Upper lobe of left lung (tissue), 4 donors: ENCODE measurements at regions not wholly inside any gene's neighbourhood (a gene's known extent, or its start where the extent isn't known, plus 50 kb on each side); places are given as distances from the start of the nearest gene placed in this dataset.

ENCODE experiments used
- POLR2A ChIP-seq, 4 donors: fragments of 450-650 bp; IDR thresholded peaks; one replicate each; pipeline ENCODE4 v1.5.1; 2016 to 2017; ENCODE audit warnings: antibody characterized with exemption in 4 of 4, mild to moderate bottlenecking in 2 of 4
- TF ChIP-seq, protein P1 (sequence below), 6 experiments: fragments of 450-650 bp in 4 of 6; fragments of 200-600 bp in 2 of 6; sonication (generic) in 2 of 6; IDR thresholded peaks; one replicate each; pipeline ENCODE4 v1.5.1; 2016 to 2019; ENCODE audit warnings: antibody characterized with exemption in 6 of 6

GRCh38 chr12:58325561-58325960, 384.2 kb downstream of the ATP23 start:
- TF ChIP-seq, protein P1, sequence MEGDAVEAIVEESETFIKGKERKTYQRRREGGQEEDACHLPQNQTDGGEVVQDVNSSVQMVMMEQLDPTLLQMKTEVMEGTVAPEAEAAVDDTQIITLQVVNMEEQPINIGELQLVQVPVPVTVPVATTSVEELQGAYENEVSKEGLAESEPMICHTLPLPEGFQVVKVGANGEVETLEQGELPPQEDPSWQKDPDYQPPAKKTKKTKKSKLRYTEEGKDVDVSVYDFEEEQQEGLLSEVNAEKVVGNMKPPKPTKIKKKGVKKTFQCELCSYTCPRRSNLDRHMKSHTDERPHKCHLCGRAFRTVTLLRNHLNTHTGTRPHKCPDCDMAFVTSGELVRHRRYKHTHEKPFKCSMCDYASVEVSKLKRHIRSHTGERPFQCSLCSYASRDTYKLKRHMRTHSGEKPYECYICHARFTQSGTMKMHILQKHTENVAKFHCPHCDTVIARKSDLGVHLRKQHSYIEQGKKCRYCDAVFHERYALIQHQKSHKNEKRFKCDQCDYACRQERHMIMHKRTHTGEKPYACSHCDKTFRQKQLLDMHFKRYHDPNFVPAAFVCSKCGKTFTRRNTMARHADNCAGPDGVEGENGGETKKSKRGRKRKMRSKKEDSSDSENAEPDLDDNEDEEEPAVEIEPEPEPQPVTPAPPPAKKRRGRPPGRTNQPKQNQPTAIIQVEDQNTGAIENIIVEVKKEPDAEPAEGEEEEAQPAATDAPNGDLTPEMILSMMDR (IDR thresholded peaks at IDR 0.05): no peak
- TF ChIP-seq POLR2A (IDR thresholded peaks at IDR 0.05): no peak
